ENCODE measurements at regions not wholly inside any gene's neighbourhood (a gene's known extent, or its start where the extent isn't known, plus 50 kb on each side); places are given as distances from the start of the nearest gene placed in this dataset.

GRCh38 chr5:101796427-101796826 lies 499.7 kb downstream of the SLCO4C1 start:
- H3K36me3 Mint-ChIP-seq (ENCODE audit: insufficient read depth in 1 of 3, low read depth in 3 of 3): no peaks in the 10 kb centered on the region
- H3K79me1 ChIP-seq (ENCODE audit: insufficient read depth, low read depth, low read length, poor library complexity, severe bottlenecking): no peaks in the 10 kb centered on the region

More at GRCh38 chr5:101796427-101796826, 499.7 kb downstream of the SLCO4C1 start:
- H2AK5ac ChIP-seq (ENCODE audit: insufficient read length, low read length): no peak overlapping the region
- H4K91ac ChIP-seq (ENCODE audit: insufficient read length, low read depth, low read length): no peak overlapping the region
- no peaks in the 10 kb centered on the region for H3K23me2 ChIP-seq (ENCODE audit: insufficient read length, low read depth, low read length, poor library complexity, severe bottlenecking)
- H2BK5ac ChIP-seq (ENCODE audit: insufficient read length, low read length): no peak overlapping the region
- TF ChIP-seq, protein P1, sequence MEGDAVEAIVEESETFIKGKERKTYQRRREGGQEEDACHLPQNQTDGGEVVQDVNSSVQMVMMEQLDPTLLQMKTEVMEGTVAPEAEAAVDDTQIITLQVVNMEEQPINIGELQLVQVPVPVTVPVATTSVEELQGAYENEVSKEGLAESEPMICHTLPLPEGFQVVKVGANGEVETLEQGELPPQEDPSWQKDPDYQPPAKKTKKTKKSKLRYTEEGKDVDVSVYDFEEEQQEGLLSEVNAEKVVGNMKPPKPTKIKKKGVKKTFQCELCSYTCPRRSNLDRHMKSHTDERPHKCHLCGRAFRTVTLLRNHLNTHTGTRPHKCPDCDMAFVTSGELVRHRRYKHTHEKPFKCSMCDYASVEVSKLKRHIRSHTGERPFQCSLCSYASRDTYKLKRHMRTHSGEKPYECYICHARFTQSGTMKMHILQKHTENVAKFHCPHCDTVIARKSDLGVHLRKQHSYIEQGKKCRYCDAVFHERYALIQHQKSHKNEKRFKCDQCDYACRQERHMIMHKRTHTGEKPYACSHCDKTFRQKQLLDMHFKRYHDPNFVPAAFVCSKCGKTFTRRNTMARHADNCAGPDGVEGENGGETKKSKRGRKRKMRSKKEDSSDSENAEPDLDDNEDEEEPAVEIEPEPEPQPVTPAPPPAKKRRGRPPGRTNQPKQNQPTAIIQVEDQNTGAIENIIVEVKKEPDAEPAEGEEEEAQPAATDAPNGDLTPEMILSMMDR (conservative IDR thresholded peaks at IDR 0.05): no peak
- Mint-ChIP-seq H3K9me3 (no peaks in the 10 kb centered on the region; a peak in 1 of 5 replicates), H3K27ac (no peak overlapping the region), H3K4me3 (no peak overlapping the region), H3K27me3 (ENCODE audit: low read depth) (peaks cover 8% of the 10 kb centered on the region), H3K4me1 (no peaks in the 10 kb centered on the region)
- H3K9me3 ChIP-seq (ENCODE audit: control insufficient read depth, low read depth, low read length): no peaks in the 10 kb centered on the region
- H2BK20ac ChIP-seq (ENCODE audit: low read depth, low read length, poor library complexity, severe bottlenecking): no peak overlapping the region
- H3K56ac ChIP-seq (ENCODE audit: insufficient read length, low read depth, low read length): no peak overlapping the region
- H3K9ac ChIP-seq (ENCODE audit: extremely low read depth, insufficient read length, low read length): no peak overlapping the region
- H2BK12ac ChIP-seq (ENCODE audit: insufficient read length, low read depth, low read length): no peak overlapping the region
- H3K4ac ChIP-seq (ENCODE audit: low read depth, low read length): no peak overlapping the region
- no peak for DNase-seq
- H3T11ph ChIP-seq (ENCODE audit: low read length): no peak overlapping the region
- H4K20me1 ChIP-seq (ENCODE audit: control insufficient read depth, insufficient read depth, insufficient read length): no peaks in the 10 kb centered on the region
- no peaks in the 10 kb centered on the region for H3K79me2 ChIP-seq (ENCODE audit: insufficient read depth, low read length)
- H3K14ac ChIP-seq (ENCODE audit: insufficient read depth, low read length): no peak overlapping the region
- H3K4me2 ChIP-seq (ENCODE audit: insufficient read depth, insufficient read length, low read length): no peak overlapping the region
- H3K27me3 ChIP-seq (ENCODE audit: insufficient read depth, low read length): no peaks in the 10 kb centered on the region
- H3K4me1 ChIP-seq (ENCODE audit: insufficient read depth, low read length): no peaks in the 10 kb centered on the region
- no peak overlapping the region for H3K23ac ChIP-seq (ENCODE audit: insufficient read length, low read depth, low read length)
- H4K5ac ChIP-seq (ENCODE audit: insufficient read length, low read depth, low read length): no peak overlapping the region
- no peak overlapping the region for H2BK15ac ChIP-seq (ENCODE audit: low read depth, low read length)
- no peak overlapping the region for H3K18ac ChIP-seq (ENCODE audit: insufficient read length, low read depth, low read length)
- H4K8ac ChIP-seq (replicated peaks; ENCODE audit: insufficient read length, low read depth, low read length): no peak overlapping the region
- H3K27ac ChIP-seq (ENCODE audit: insufficient read length, low read depth, low read length): no peak overlapping the region
- H2AFZ ChIP-seq (ENCODE audit: low read length): no peak overlapping the region
- H2BK120ac ChIP-seq (ENCODE audit: low read depth, low read length, poor library complexity, severe bottlenecking): no peak overlapping the region

Data from H9 (cell line).